Fibroblast of mammary gland (primary cell): ENCODE measurements at regions not wholly inside any gene's neighbourhood (a gene's known extent, or its start where the extent isn't known, plus 50 kb on each side); places are given as distances from the start of the nearest gene placed in this dataset.

Experiments used
- DNase-seq: peaks from one replicate; pipeline ENCODE4 v3.0.0-alpha.2; 2010; ENCODE audit warnings: low read depth
- H3K4me3 ChIP-seq: 2 replicates; pipeline ENCODE4 v1.5.1; 2011; ENCODE audit warnings: low read depth, mild to moderate bottlenecking, low read length, moderate library complexity; ENCODE audit not compliant: control insufficient read depth
- CTCF ChIP-seq: conservative IDR thresholded peaks from 2 replicates; pipeline ENCODE4 v1.5.1; 2011; ENCODE audit warnings: low read depth, low read length, inconsistent platforms; ENCODE audit not compliant: control insufficient read depth, insufficient read depth

DNA sequence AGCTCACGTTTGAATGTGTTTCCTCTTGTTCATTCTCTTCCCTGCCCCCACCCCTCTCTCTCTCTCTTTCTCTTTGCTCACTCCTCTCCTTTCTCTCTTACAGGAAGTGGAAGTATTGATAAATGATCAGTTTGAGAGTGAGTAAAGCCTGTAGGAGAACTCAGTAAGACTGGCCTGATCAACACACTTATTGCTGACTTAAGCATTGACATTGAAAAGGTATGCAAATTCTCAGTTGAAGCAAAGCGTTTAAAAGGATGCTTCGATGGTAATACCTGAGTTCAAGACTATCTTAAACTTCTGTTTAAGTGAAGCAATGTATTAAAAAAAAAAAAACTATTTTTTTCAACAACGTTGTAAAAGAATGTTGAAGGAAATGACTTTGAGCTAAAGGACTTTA is 115.7 kb upstream of the DDX18 start:
- H3K4me3 ChIP-seq, result no peak overlapping the region
- no peak for TF ChIP-seq CTCF
- no peak for DNase-seq

DNA sequence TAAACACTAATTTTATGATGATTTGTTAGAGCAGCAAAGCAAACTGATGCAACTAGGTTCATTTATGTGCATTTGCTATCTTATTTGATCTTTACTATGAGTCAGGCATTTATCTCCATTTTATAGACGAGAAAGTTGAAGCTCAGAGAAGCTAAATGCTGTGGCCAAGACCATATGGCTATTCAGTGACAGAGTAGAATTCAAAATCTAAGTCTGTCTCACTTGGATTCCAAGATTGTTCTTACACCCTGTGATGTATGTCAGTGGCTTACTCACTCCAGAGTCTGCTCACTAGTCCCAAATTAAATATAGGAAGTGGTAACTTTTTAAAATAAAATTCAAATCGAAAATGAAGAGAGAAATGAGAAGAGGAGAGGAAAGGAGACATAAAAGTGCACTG is 114.0 kb upstream of the DDX18 start:
- TF ChIP-seq CTCF, result no peak
- DNase-seq, result no peak
- no peak overlapping the region for H3K4me3 ChIP-seq

- no peak for TF ChIP-seq CTCF
- no peak overlapping the region for H3K4me3 ChIP-seq
- DNase-seq, result no peak
Measured at GRCh38 chr2:117701365-117701764, 113.1 kb upstream of the DDX18 start.

DNA sequence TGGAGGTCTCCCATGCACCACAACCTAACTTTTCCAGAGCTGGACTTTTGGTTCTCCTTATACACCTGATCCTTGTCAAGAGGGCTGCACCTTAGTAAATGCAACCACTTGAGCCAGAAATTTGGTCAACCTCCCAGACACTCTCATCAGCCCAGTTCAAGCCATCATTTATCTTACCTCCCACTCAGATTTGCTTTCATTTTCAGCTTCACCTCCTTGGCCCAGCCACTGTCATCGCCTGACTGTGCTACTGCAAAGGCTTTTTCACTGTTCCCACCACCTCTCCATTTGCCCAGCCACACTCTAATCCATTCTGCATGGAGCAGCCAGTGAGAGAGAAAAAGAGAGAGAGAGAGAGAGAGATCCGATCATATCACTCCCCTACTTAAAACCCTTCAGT is 112.4 kb upstream of the DDX18 start:
- TF ChIP-seq CTCF, result no peak
- no peak for DNase-seq
- H3K4me3 ChIP-seq, result no peak overlapping the region

- DNase-seq, result no peak
- no peak overlapping the region for H3K4me3 ChIP-seq
- no peak for TF ChIP-seq CTCF
Measured at GRCh38 chr2:117703858-117704257, 110.6 kb upstream of the DDX18 start.

GRCh38 chr2:117704818-117705217 is 109.7 kb upstream of the DDX18 start:
- DNase-seq, result no peak
- TF ChIP-seq CTCF, result no peak
- no peak overlapping the region for H3K4me3 ChIP-seq

GRCh38 chr2:117707874-117708273 is 106.6 kb upstream of the DDX18 start:
- DNase-seq, result no peak
- no peak for TF ChIP-seq CTCF
- no peak overlapping the region for H3K4me3 ChIP-seq
